GM19463 (cell line): ENCODE measurements at regions not wholly inside any gene's neighbourhood (a gene's known extent, or its start where the extent isn't known, plus 50 kb on each side); places are given as distances from the start of the nearest gene placed in this dataset.

Experiments used
- ATAC-seq: cut with Tn5 transposase; IDR thresholded peaks from one replicate; pipeline ENCODE4 v1.9.1; 2021; ENCODE audit warnings: mild to moderate bottlenecking, moderate library complexity; ENCODE audit not compliant: unreplicated experiment

DNA sequence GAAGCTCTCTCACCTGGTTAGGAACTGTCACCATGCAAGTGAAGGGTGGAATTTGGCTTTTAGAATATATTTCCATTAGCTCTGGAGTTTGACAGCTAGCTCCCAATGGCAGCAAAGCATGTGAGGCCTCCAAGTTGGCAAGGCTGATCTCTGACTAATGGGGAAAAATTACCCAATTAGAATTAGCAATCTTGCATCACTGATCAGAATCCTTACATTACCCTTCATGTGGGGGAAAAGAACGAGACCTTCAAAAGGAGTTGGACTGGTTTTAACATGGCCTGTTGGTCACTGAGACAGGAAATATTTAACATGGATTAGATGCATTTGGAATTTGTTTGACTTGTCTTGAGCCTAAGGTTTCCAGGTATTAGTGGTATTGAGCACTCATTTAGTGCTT, 192.3 kb upstream of the GDNF start:
- ATAC-seq, result no peak

DNA sequence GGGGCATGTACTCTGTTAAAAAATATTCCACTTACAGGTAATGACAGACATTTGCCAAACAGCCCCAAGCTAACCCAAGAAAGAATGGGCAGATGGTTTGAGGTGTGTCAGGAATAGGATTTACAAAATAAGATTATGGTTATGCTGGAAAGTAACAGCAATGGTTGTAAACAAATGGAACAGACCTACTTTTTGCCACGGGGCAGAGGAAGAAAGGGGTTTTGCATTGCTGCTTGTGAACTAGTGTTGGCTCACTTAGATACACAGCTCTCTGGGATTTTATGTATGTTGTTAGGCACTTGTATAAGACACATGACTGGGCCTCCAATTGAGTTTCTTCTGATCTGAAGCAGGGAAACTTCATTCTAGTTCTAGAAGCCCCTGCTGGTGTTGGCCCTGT, 191.5 kb upstream of the GDNF start:
- no peak for ATAC-seq

DNA sequence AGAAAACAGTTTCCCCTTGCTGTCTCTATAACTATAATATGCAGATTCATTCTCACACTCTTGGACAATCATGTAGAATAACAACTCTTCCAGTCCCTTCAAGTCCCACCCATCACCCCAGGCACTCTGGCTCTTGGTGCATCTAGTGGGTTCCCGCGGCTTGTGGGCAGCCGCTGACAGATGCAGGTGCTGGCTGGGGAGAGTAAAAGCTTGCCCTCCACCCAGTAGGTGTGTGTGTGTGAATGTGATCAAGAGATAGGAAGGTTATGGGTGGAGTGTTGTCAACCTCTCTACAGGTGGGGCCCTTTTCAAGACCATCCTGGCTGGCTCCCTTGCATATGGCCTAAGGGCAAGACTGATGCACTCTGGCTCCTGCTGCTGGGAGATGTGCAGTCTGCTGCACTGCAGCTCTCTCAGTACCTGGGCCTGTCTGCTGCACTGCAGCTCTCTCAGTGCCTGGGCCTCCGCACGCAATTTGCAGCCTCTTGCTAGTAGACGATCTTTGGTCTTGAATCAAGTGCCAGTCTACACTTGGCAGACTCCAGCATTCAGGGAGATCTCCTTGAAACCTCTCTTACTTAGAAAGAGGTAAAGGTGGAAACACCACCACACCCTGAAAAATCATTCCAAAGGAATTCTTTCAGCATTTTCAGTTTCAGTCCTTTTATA, 189.7 kb upstream of the GDNF start:
- ATAC-seq, result no peak

DNA sequence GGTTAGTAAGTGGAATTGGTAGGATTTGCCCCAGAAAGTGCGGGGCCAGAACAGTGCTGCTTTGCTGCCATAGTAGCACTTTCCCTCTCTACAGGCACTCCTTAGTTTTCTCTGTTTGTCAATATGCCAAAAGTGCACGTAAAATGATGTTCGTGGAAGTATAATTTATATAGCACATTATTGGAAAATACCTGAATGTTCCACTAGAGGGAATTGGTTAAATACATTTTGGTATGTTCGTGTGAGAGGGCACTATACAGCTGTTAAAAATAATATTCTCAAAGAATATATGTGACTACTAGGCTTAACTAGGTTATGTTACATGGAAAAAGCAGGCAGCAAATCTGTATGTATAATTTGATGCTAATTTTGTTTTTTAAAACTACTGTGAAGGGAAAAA, 184.0 kb upstream of the GDNF start:
- ATAC-seq, result no peak

DNA sequence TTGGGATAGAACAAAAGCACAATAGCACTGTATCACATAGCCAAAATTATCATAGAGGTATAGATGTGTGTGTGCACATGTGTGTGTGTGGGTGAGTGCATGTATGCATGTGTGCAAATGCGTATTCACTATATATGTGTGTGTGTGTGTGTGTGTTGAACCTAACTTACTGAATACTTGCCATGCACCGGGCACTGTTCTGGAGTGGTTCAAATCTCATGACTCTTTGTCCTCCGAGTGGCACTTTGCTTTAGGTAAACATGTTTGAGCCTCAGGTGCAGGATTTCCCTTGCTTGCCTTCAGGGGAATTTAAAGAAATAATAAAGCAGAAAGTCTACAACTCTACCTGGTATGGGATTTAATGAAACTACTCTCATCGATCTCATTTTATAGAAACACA, 183.5 kb upstream of the GDNF start:
- no peak for ATAC-seq

DNA sequence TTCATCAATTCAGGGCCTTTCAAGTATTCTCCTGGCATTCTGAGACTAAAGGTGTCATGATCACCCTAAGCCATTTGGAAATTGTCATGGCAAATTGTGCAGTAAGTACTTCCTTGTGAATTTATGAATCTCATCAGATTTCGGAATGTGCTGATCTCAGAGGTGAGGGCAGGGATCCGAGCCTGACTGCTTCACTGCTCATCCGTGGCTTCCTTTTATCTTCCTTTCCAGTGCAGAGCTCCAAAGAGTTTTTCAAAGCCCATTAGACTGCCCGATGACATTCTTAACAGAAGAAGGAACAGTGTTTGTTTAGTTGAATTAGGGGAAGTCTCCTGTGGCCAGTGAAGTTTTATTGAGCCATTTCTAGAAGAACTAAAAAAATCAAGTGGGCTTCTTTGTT, 182.8 kb upstream of the GDNF start:
- ATAC-seq, result no peak

DNA sequence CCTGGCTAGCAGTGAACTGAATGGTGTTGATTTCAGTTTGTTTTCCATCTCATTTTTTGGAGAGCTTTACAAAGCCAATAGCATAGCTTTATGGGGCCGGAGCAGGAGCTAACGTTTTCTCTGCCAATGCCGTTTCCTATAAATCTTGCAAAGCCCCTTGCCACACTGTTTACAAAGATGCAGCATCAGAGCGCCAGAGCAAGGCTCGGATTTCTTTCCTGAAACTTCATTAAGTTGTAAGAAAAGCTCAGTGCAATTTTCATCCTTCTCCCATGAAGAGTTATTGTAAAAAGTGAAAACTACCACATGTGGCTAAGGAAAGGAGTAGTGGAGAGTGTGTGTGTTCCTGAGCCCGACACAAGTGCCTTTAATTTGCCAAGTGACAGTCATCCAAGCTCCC, 178.2 kb upstream of the GDNF start:
- no peak for ATAC-seq

DNA sequence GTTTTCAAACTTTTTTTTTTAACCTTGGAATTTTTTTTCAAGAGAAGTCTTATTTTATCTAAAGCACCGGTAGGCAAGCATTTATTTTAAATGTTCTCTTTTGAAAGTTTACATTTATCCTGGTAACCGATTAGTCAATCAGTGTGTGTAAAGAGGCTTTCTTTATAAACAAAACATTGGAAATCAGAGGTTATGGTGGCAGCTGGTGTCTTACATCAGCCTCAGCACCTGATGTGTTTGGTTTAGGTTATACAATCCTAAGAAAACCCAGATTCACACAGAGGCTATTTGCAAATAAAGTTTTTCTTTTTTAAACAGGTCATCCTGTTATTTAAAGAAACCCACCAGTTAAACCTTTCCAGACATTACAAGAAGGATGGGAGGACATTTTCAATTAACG, 173.3 kb upstream of the GDNF start:
- no peak for ATAC-seq

DNA sequence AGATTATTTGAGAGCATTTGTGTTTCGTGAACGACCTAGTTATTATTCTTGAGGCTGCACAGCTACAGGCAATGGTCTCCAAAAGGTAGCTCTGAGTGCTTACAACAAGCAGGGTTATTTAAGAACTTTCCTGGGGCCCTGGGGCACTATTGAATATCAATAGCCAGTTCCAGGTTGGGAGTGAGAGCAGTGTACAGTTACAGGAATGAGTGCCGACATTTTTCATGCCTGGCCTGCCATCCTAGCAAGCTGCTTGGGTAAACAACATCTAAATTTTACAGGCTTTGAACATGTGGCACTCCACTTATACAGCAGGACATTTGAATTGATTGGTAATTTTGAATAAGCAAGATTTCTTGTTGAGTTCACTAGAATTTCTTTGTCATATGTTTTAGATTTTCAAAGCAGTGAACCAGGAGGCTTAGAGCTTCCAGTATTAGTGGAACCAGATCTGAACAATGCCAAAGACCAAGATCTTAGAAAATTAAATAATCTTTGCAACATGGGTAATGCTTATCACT, 171.9 kb upstream of the GDNF start:
- ATAC-seq, result no peak

DNA sequence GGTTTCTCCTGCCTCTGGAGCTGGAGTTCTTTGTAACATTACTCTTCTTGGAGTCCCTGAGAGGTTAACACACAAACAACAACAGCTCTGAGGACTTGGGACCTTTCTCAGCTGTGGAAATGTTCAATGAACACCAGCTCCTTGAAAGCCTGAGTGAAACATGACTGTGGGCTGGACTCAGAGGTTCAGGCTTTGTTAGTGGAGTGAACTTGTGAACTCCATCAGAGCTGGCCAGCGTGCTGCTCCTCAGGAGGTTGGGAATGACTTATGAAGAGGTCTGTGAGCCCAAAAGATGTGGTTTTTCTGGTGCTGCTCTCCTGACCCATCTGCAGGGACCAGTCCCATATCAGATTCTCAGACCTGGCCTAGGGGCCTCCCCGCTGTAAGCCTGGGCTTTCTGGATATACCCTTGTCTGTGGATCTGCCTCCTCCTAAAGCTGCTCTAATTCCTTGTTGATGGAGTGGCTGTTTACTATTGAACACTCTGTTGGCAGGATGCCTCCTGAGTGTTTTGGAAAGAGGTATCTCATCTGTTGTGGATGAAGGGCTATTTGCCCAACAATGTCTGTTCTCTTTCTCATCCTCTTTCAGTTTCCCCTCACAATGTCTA, 170.0 kb upstream of the GDNF start:
- no peak for ATAC-seq

DNA sequence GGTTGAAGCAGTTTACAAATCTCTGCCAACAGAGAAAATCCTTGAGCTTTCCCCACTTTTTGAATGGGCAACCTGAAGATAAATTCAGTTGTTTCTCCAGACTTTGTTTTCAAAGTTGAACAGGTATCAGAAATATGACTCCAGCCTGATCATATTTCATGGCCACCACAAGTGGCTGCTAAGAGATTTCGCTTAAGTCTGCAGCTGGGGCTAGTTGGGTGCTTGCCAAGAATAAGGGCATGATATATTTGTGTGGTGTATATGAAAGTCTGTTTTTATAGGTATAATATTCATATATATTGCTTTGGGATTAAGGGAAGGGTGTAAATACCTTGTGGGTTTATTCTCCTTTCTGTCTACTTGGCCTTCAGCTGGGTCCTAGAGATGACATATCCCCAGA, 168.4 kb upstream of the GDNF start:
- ATAC-seq, result no peak

DNA sequence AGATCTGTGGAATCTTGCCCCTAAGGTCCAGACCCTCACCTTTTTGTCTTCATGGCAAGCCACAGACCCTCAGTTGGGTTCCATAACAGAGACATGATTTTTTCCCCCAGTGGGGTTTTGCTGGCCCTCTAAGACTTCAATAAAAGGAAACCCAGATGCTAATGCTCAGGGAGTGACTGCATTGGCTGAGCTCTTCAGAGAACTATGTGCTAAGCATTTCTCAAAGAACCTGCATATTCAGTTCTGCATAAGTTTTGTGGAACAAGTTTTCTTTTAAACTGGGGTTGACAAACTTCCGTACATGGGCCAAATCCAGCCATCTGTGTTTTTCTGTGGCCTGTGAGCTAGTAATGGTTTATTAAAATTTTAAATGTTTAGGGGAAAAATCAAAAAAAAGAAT, 159.8 kb upstream of the GDNF start:
- ATAC-seq, result no peak

DNA sequence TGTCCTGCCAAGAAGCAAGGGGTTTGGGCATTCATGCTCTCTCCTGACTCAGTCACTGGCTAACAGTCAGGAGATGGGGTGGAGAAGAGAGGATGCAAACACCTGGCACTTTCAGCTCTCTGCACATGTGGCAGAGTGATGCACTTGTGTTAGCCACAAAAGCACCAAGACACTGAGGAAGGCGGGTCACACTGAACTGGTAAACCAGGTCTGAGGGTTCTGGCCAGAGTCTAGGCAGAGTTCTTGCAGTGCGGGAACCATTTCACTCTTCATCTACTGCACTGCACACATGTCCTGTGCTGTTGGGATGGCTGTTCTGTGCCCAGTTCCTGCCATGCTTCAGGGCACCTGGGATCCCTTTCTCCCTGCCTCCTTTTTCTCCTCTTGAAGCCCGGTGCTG, 157.1 kb upstream of the GDNF start:
- ATAC-seq, result no peak

DNA sequence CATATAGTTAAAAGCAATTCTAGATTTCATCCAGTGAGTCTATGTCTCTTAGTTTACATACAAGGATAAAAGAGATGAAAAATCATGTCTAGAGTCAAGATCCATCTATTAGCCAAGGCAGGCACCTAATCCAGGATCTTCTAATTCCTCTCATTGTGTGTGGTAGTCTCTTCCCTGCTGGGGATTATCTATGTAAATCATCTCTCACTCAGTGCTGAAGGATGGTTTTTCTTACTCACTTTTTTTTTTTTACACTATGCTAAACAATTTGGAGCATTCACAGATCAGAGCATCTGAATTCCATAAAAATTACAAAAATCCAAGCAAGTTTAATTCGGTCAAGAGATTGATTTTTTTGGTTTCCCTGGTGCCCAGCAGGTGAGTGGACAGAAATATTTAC, 154.9 kb upstream of the GDNF start:
- ATAC-seq, result no peak

DNA sequence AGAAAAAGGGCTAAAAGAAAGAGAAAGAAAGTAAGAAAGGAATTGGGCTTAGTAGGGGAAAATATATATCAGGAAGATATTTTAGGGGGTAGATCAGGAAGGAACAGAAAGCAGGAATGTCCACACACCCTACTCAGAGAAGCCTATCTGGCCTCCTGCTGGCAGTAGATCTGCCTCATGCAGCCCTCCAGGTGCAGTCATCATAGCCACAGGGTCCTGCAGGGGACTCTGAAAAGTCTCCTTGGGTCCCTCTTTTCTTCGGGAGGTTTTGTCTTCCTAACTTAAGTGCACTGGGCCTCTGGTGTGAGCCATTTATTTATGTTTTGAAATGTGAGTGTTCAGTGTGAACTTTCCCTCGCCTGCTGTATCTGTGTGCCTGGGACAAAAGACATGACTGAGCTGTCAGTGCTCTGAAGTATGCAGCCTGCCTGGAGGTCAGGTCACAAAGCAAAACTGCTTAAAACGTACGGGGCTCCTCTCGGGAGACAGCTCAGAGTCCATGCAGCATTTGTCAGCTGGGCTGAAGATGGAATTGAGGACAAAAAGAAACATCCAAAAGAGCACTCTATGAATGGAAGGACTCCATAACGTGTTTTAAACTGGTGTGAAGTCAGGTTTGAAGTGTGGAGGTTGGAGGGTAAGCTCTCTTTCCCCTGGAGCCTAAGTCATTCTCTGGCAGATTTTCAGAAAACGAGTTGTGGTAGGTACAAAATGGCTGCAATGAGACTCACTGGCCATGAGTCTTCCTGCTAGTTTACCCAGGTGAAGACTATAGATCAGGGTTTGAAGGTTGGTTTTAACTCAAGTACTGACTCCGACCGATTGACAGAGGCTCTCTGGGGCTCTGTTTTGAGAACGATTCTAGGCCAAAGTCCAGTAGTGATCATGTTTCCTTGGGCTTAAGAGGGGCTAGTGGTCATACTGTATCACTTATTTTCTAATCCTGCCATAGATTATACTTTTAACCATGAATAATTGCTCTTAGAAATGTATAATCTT, 151.8 kb upstream of the GDNF start:
- no peak for ATAC-seq

DNA sequence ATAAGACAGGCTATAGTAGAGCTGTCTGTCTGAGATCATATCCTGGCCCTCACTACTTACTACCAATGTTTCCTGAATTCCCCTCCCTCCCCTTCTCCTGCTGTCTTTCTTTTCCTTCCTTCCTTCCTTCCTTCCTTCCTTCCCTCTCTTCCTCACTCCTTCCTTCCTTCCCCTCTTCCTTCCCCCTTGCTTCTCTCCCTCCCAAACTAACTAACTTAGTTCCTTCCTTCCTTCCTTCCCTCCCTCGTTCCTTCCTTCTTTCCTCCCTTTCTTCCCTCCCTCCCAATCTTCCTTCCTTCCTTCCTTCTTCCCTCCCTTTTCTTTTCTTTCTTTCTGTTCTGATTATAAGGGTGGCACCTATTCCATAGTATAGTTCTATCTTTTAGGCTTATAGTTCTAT, 150.0 kb upstream of the GDNF start:
- ATAC-seq, result no peak

DNA sequence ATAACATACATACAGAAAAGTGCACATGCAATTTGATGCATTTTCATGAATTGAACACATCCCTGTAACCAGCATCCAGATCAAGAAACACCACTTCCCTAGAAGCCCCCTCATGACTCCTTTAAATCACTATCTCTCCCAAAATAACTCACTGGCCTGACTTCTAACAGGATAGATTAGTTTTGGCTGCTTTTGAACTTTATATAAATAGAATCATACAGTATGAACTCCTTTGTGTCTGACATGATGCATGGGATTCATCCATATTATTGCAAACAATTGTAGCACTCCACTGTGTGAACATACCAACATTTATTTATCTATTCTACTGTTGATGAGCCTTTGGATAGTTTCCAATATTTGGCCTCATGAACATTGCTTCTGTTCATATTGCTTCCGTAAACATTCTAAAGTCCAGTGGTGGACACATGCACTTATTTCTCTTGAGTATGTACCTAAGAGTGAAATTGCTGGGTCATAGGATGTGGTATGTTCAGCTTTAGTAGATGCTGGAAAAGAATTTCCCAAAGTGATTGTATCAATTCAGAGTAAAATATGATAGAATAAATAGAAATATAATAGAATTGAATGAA, 148.7 kb upstream of the GDNF start:
- no peak for ATAC-seq

DNA sequence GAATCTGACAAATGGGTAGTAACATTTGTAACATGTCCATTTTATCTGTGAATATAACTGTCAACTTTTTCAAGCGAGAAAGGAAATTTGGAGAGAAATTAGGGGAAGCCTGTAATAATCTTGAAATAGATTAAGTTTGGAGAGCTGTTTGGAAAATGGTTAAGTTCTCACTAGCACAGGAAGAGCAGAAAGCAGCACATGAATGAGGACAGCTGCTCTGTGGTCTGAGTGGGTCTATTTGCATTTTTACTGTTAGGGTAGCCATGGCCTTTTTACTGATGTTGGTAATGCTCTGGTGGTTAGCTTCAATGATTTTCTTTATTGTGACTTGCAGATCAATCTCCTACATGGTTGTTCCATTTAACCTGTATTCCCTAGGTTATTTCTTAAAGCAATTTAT, 144.5 kb upstream of the GDNF start:
- no peak for ATAC-seq

DNA sequence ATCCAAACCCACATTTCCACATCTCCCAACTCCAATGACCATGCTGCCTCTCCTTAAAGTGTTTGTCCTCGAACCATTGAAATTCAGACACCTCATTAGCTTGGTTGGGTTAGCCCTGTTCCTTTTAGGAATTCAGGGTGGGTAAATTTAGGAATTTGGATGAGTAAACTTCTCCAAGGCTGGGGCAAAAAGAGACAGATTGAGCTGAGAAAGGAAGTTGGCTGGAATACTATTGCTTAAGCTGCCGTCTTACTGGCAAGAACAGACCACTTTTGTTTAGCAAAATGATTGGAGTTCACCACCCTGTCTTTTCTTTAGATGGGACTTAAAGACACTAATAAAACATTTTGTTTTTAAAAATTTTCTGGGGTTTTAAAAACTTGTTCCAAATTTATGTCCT, 143.6 kb upstream of the GDNF start:
- no peak for ATAC-seq

DNA sequence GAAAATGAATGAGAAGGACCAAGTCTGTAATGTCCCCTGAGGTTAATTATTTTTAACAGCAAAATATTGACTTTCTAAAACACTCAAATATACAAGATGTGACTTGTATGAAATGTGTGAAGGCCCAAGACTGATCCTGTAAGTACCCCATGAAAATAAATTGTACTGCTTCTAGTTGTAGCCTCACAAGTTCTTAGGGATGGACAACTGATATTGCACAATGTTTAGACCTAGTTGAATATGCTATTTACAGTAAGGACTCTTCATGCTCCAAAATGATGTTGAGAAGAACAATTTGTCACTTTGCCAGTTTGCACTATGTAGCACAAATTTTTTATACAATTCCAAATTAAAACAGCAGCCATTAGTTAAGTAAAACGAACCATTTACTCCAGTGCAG, 139.7 kb upstream of the GDNF start:
- no peak for ATAC-seq

DNA sequence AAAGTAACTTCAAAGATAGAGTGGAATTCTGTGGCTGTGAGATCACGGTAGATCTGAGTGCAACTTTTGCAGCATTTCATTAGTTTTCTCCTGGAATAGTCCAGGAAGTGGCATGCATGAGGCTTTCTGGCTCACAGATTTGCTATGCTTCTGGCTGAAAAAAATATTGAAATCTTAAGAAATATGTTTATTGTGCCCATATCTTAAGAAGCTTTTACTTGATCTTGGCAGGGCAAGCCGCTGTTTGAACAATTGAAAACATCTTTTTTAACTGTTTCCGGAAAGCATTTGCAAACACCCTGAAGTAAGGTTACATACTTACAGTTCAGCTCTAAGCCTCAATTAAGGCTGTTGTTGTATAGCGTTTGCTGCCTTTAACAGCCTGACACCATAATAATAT, 135.7 kb upstream of the GDNF start:
- ATAC-seq, result no peak
